ENCODE measurements at regions not wholly inside any gene's neighbourhood (a gene's known extent, or its start where the extent isn't known, plus 50 kb on each side); places are given as distances from the start of the nearest gene placed in this dataset.

DNA sequence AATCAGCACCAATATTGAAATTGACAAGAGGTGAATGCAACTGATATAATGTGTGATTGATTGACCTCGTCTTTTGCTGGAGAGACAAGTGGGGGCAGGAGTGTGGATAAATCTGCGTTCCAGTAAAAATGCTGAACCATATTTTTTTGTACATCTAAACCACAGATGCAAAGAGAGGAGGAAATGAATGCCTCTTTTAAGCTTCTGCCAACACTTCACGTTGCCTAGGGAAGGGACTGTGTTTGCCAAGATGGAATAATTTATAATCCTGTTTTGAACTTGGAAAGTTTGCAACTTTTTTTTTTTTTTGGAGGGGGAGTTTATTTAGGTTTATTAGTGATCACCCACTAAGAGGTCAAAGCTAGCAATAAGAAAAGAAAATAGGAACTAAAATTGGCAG is 288.2 kb upstream of the EEF2KMT start:
- ATAC-seq (ENCODE audit: insufficient number of reproducible peaks, low FRiP score, low read depth), result no peak
- TF ChIP-seq, protein P1, sequence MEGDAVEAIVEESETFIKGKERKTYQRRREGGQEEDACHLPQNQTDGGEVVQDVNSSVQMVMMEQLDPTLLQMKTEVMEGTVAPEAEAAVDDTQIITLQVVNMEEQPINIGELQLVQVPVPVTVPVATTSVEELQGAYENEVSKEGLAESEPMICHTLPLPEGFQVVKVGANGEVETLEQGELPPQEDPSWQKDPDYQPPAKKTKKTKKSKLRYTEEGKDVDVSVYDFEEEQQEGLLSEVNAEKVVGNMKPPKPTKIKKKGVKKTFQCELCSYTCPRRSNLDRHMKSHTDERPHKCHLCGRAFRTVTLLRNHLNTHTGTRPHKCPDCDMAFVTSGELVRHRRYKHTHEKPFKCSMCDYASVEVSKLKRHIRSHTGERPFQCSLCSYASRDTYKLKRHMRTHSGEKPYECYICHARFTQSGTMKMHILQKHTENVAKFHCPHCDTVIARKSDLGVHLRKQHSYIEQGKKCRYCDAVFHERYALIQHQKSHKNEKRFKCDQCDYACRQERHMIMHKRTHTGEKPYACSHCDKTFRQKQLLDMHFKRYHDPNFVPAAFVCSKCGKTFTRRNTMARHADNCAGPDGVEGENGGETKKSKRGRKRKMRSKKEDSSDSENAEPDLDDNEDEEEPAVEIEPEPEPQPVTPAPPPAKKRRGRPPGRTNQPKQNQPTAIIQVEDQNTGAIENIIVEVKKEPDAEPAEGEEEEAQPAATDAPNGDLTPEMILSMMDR (IDR thresholded peaks at IDR 0.05), result no peak

DNA sequence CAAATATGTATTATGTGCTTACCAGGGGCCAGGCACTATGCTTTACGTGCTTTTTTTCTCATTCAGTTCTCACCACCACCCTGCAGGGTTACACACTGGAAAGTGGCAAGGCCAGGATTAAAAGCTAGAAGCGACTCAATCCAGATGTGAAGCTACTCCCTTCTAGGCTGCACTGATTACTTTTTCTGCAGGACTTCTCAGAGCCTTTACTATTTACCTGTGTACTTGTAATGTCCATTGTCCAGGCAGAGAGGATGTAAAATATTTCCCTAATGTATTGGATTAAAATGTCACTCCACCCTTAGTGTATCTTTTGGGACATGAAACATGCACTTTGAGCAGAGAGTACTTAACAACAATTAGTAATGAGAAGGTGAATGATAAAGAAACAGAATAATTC is 287.5 kb upstream of the EEF2KMT start:
- no peak for DNase-seq (ENCODE audit: low spot score)
- Histone ChIP-seq H3K9me3 (no peaks in the 10 kb centered on the region), H3K36me3 (no peaks in the 10 kb centered on the region), H3K4me3 (no peak overlapping the region), H3K27ac (no peak overlapping the region), H3K27me3 (replicated peaks; ENCODE audit: insufficient read depth) (no peaks in the 10 kb centered on the region), H3K4me1 (ENCODE audit: control insufficient read depth in 1 of 2, low read depth in 2 of 2) (no peaks in the 10 kb centered on the region)
- TF ChIP-seq, protein P1 (IDR thresholded peaks at IDR 0.05), result no peak
- ATAC-seq (ENCODE audit: insufficient number of reproducible peaks, low FRiP score, low read depth), result no peak

More for the DNA sequence above, 288.2 kb upstream of the EEF2KMT start:
- DNase-seq (ENCODE audit: low spot score), result no peak
- Histone ChIP-seq H3K27ac (no peak overlapping the region), H3K4me1 (ENCODE audit: control insufficient read depth in 1 of 2, low read depth in 2 of 2) (no peaks in the 10 kb centered on the region), H3K27me3 (replicated peaks; ENCODE audit: insufficient read depth) (no peaks in the 10 kb centered on the region), H3K36me3 (no peaks in the 10 kb centered on the region), H3K9me3 (no peaks in the 10 kb centered on the region), H3K4me3 (no peak overlapping the region)

DNA sequence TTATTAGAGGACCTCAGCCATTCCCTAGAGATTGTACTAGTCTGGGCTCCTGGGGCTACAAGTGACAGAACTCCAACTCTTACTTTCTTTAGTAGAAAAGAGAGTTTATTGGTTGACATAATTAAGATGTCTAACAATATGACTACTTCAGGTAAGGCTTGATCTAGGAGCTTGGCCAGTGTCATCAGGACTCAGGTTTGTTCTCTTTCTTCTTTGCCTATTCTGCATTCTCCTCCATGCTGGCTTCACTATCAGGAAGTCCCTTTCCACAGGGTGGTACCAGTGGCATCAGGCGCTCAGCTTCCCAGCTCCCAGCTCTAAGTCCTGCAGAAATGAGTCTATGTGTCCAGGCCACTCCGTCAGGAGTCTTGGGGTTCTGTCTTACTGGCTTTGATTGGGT is 286.1 kb upstream of the EEF2KMT start:
- no peaks in the 10 kb centered on the region for H3K36me3 ChIP-seq
- no peak overlapping the region for H3K27ac ChIP-seq
- no peaks in the 10 kb centered on the region for H3K27me3 ChIP-seq (replicated peaks; ENCODE audit: insufficient read depth)
- ATAC-seq (ENCODE audit: insufficient number of reproducible peaks, low FRiP score, low read depth) (no peak), DNase-seq (ENCODE audit: low spot score) (no peak)
- TF ChIP-seq, protein P1 (IDR thresholded peaks at IDR 0.05), result no peak
- no peaks in the 10 kb centered on the region for H3K4me1 ChIP-seq (ENCODE audit: control insufficient read depth in 1 of 2, low read depth in 2 of 2)
- H3K4me3 ChIP-seq, result no peak overlapping the region
- no peaks in the 10 kb centered on the region for H3K9me3 ChIP-seq

DNA sequence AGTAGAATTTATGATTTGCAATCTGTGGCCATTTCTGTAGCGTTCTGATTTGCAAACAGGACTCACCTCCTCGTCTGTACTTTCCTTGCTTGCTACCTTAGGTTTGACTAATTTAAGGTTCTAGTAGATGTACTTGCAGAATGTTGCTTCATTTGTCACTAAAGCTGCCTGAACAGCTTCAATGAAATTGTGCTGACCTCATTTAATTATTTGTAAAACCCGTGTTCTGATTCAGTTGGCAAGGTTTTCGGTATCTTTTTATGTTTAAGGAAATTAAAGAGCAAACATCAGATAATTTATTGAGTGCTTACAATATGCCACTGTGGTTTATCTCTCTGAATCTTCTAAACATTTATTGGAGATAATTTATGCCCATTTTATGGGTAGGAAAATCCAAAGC is 284.9 kb upstream of the EEF2KMT start:
- DNase-seq (ENCODE audit: low spot score) (no peak), ATAC-seq (ENCODE audit: insufficient number of reproducible peaks, low FRiP score, low read depth) (no peak)
- TF ChIP-seq, protein P1 (IDR thresholded peaks at IDR 0.05), result no peak
- Histone ChIP-seq H3K27me3 (replicated peaks; ENCODE audit: insufficient read depth) (no peaks in the 10 kb centered on the region), H3K9me3 (no peaks in the 10 kb centered on the region), H3K27ac (no peak overlapping the region), H3K36me3 (no peaks in the 10 kb centered on the region), H3K4me1 (ENCODE audit: control insufficient read depth in 1 of 2, low read depth in 2 of 2) (no peaks in the 10 kb centered on the region), H3K4me3 (no peak overlapping the region)

DNA sequence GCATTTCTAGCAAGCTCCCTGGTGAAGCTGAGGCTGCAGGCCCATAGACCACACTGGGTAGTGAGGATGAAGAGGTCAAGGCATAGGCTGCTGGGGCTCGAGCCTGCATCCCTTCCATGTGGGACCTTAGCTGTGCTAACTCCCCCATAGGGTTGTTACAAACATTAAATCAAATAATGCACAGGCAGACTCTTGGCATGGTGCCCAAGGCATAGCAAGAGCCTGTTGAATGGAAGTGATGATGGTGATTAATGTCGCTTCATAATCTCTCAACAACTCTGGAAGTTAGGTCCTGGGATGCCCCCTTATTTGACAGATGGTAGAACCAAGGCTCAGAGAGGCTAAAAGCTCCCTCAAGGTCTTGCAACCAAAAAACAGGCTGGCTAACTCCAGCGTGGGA is 283.9 kb upstream of the EEF2KMT start:
- no peaks in the 10 kb centered on the region for H3K4me1 ChIP-seq (ENCODE audit: control insufficient read depth in 1 of 2, low read depth in 2 of 2)
- ATAC-seq (ENCODE audit: insufficient number of reproducible peaks, low FRiP score, low read depth) (no peak), DNase-seq (ENCODE audit: low spot score) (no peak)
- H3K27me3 ChIP-seq (replicated peaks; ENCODE audit: insufficient read depth), result no peaks in the 10 kb centered on the region
- TF ChIP-seq, protein P1 (IDR thresholded peaks at IDR 0.05), result no peak
- no peak overlapping the region for H3K4me3 ChIP-seq
- no peaks in the 10 kb centered on the region for H3K9me3 ChIP-seq
- H3K36me3 ChIP-seq, result no peaks in the 10 kb centered on the region
- no peak overlapping the region for H3K27ac ChIP-seq

All from thoracic aorta (tissue), 2 donors.